ENCODE measurements at regions not wholly inside any gene's neighbourhood (a gene's known extent, or its start where the extent isn't known, plus 50 kb on each side); places are given as distances from the start of the nearest gene placed in this dataset.

DNA sequence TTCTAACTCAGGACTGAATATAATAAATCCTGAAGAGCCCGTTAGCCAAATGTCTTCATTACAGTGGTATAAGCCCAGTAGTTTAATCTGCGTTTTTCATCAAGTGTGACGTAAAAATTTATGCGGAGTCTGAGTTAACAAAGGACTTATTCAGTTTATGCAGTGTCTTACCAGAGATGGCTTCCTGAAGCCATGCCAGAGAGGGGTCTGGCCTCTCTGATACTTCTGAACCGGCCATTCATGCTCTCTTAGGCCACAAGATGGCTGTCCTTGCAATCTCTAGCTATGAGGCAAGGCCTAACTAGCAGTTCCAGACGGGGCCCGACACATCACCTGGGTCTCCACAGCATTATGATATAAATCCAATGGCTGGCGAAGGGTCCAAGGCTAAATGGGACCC, 101.4 kb downstream of the TEX35 start:
- no peak overlapping the region for H3K4me3 ChIP-seq (replicated peaks; ENCODE audit: low read depth, low read length)
- DNase-seq (ENCODE audit: extremely low read depth, low read depth): no peak
- TF ChIP-seq, protein P1, sequence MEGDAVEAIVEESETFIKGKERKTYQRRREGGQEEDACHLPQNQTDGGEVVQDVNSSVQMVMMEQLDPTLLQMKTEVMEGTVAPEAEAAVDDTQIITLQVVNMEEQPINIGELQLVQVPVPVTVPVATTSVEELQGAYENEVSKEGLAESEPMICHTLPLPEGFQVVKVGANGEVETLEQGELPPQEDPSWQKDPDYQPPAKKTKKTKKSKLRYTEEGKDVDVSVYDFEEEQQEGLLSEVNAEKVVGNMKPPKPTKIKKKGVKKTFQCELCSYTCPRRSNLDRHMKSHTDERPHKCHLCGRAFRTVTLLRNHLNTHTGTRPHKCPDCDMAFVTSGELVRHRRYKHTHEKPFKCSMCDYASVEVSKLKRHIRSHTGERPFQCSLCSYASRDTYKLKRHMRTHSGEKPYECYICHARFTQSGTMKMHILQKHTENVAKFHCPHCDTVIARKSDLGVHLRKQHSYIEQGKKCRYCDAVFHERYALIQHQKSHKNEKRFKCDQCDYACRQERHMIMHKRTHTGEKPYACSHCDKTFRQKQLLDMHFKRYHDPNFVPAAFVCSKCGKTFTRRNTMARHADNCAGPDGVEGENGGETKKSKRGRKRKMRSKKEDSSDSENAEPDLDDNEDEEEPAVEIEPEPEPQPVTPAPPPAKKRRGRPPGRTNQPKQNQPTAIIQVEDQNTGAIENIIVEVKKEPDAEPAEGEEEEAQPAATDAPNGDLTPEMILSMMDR (IDR thresholded peaks at IDR 0.05; ENCODE audit: low read depth, low read length, missing control alignments): no peak

DNA sequence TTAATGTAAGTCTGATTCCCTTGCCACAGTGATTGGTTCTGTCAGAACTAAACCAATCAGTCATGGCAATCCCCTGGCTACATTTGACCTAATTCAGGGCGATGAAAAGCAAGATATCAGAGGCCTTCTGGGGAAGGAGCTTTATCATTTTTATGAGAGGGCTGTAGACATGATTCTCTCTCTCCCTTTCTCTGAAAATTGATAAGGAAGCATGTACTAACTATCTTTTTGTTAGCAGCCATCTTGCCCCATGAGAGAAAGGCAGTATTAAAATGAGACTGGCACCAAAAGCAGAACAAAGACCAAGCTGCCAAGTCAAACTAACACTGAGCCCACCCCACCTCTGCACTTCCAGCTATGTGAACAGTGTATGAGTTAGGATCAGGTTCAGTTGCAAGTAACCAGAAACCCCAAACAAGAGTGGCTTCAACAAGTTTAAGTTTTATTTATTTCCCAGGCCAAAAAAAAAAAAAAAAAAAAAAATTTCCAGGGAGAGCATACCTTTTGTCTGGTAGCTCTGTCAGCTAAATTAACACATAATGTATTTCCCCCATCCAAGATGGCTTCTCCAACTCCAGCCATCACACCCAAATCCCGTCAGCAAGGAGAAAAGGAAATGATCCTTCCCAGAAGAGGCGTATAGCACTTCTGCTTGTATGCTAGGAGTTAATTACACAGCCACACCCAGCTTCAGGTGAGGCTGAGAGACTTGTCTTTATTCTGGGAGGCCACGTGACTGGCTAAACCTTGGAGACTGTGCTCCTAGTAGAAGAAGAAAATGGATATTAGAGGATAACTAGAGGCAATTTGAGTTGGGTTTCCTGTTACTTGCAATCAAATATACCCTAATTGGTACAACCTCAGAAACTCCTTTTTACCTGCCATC, 105.8 kb upstream of the RALGPS2 start:
- no peak for DNase-seq (ENCODE audit: extremely low read depth, low read depth)
- H3K4me3 ChIP-seq (replicated peaks; ENCODE audit: low read depth, low read length): no peak overlapping the region
- TF ChIP-seq, protein P1 (IDR thresholded peaks at IDR 0.05; ENCODE audit: low read depth, low read length, missing control alignments): no peak

DNA sequence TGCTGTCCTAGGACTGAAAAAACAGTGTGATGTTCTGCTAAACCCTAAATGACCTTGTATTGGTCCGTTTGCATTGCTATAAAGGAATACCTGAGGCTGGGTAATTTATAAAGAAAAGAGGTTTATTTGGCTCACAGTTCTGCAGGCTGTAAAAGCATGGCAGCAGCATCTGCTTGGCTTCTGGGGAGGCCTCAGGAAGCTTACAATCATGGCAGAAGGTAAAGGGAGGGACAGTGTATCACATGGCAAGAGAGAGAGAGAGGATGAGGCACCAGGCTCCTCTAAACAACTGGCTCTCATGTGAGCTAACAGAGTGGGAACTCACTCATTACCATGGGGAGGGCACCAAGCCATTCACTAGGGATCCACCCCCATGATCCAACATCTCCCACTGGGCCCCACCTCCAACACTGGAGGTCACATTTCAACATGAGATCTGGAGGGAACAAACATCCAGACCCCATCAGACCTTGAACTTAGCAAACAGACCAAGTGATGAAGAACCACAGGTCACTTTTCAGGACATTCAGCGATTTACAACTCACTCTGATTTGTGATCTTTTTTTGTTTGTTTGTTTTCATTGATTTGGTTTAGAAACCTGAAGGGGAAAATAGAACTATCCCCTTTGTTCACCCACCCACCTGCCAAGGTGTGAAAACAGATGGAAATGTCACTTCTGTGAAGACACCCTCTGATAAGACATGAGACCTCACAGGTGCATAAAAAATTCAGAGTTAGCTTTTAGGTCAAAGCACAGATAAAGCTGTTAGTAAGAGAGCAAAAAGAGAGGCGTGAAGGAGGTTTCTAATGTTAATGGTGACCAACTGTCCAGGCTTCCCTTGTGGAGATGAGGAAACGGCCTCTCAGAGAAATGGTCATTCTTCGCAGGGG, 104.2 kb upstream of the RALGPS2 start:
- H3K4me3 ChIP-seq (replicated peaks; ENCODE audit: low read depth, low read length): no peak overlapping the region
- TF ChIP-seq, protein P1 (IDR thresholded peaks at IDR 0.05; ENCODE audit: low read depth, low read length, missing control alignments): no peak
- DNase-seq (ENCODE audit: extremely low read depth, low read depth): no peak

DNA sequence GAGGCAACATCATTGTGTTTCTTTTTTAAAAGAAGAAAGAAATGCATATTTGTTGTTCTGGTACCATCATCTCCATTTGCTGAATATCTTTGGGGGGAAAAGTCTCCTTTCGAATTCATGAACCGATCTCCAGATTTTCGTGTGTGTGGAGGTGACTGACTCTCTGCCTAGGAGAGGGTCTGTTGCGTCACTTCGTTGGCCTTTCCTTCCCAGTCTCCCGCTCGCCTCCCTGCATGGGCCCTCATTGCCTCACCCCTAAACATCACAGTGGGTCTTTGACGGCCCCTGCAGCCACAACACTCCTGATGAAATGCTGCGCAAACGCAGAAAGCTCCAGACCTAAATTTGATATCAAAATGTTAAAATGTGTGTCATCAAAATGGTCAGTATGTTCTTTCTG, 103.2 kb upstream of the RALGPS2 start:
- TF ChIP-seq, protein P1 (IDR thresholded peaks at IDR 0.05; ENCODE audit: low read depth, low read length, missing control alignments): no peak
- no peak overlapping the region for H3K4me3 ChIP-seq (replicated peaks; ENCODE audit: low read depth, low read length)
- DNase-seq (ENCODE audit: extremely low read depth, low read depth): no peak

DNA sequence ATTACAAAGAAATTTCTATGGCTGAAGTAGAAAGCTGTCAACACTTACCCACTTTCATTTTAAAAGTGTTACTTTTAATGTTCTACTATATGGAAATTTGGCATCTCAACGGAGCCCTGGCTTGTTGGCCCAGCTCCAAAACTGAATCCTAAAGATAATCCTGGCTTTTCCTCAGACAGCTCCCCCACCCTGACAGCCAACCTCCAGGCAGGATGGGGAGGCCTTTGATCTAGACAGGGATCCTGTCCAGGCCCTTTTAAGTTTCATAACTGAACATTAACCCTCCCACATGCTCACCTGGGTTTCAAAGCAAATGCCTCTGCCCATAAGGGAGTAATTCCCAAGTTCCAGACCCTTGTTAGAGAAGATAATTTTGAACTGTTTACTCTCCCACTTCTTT, 99.3 kb upstream of the RALGPS2 start:
- no peak overlapping the region for H3K4me3 ChIP-seq (replicated peaks; ENCODE audit: low read depth, low read length)
- TF ChIP-seq, protein P1 (IDR thresholded peaks at IDR 0.05; ENCODE audit: low read depth, low read length, missing control alignments): no peak
- no peak for DNase-seq (ENCODE audit: extremely low read depth, low read depth)

DNA sequence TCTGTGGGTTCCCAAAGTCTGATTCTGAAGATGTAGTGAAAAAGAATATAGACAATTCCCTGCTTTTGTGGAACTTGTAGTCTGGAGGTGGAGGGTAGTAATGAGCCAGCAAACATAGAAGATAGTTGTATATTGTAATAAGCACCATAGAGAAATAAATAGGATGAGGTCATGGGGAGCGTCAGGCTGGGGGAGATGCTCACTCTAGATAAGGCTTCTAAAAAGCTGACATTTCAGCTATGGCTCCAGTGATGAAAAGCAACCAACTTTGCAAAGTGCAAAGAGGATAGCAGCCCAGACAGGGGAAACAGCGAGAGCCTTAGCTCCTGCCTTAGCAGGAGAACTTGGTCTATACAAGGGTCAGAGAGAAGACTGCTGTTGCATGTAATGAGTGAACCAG, 98.0 kb upstream of the RALGPS2 start:
- no peak for DNase-seq (ENCODE audit: extremely low read depth, low read depth)
- H3K4me3 ChIP-seq (replicated peaks; ENCODE audit: low read depth, low read length): no peak overlapping the region
- TF ChIP-seq, protein P1 (IDR thresholded peaks at IDR 0.05; ENCODE audit: low read depth, low read length, missing control alignments): no peak
